GM12878 (cell line): ENCODE measurements at regions not wholly inside any gene's neighbourhood (a gene's known extent, or its start where the extent isn't known, plus 50 kb on each side); places are given as distances from the start of the nearest gene placed in this dataset.

ENCODE experiments used
- ATAC-seq: fragments of 200-7000 bp; cut with Tn5 transposase; 3 replicates; pipeline ENCODE4 v1.9.1; 2020; ENCODE audit warnings: mild to moderate bottlenecking, moderate library complexity
- BruUV-seq: library from RNA; stranded (reverse); fragments of 400-500 nt; replicated peaks from 2 replicates; lab custom pipeline; 2021; lab: Mats Ljungman, UMichigan
- CTCF ChIA-PET: fragments of 300-600 bp; sonication (Branson Sonifier 250); formaldehyde crosslinking; extraction: SDS; loops from one replicate; lab custom pipeline; 2021; ENCODE audit warnings: inconsistent platforms; lab: Yijun Ruan, JAX
- POLR2A ChIA-PET: fragments of 350-600 bp; formaldehyde crosslinking; extraction: SDS; loops from one replicate; lab custom pipeline; 2021; ENCODE audit warnings: inconsistent platforms; lab: Charles Lee
- RAD21 ChIA-PET: fragments of 300-600 bp; sonication (Branson Sonifier 250); formaldehyde crosslinking; loops from one replicate; lab custom pipeline; 2023; ENCODE audit warnings: antibody characterized with exemption; ENCODE audit not compliant: unreplicated experiment; lab: Charles Lee
- SMC1A ChIA-PET: fragments of 300-600 bp; sonication (Branson Sonifier 250); formaldehyde crosslinking; loops from one replicate; lab custom pipeline; 2023; ENCODE audit not compliant: unreplicated experiment, uncharacterized antibody; lab: Charles Lee
- DNase-seq: peaks from one replicate; pipeline ENCODE4 v3.0.0-alpha.2; 2011; ENCODE audit warnings: low read depth, low spot score
- FAIRE-seq: peaks from 3 replicates; lab custom pipeline; 2011; peaks lifted over from hg19 to GRCh38; lab: Jason Lieb, UNC
- H2AFZ ChIP-seq: 2 replicates; pipeline ENCODE4 v1.6.0; 2011; ENCODE audit warnings: low read depth, low read length, control low read depth; ENCODE audit not compliant: control insufficient read depth
- H3K27ac ChIP-seq: 2 replicates; pipeline ENCODE4 v1.5.1; 2011; ENCODE audit warnings: control low read depth; ENCODE audit not compliant: control insufficient read depth, insufficient read depth
- H3K27me3 ChIP-seq, 2 experiments: replicated peaks in 1 of 2; 2 replicates each; pipeline versions ENCODE4 v1.6.0 to v1.6.1; 2011; ENCODE audit warnings: low read length in 1 of 2; ENCODE audit not compliant: control insufficient read depth in 2 of 2, insufficient read depth in 2 of 2
- H3K36me3 ChIP-seq, 2 experiments: 2 replicates each; pipeline ENCODE4 v1.5.1; 2011; ENCODE audit warnings: low read length in 1 of 2; ENCODE audit not compliant: control insufficient read depth in 2 of 2, insufficient read depth in 2 of 2
- H3K4me1 ChIP-seq: 2 replicates; pipeline ENCODE4 v1.6.1; 2011; ENCODE audit warnings: mild to moderate bottlenecking, low read length, moderate library complexity, mixed read lengths; ENCODE audit not compliant: control insufficient read depth, insufficient read depth
- H3K4me2 ChIP-seq: 2 replicates; pipeline ENCODE4 v1.6.0; 2011; ENCODE audit warnings: control low read depth; ENCODE audit not compliant: control insufficient read depth, insufficient read depth
- H3K4me3 ChIP-seq: fragments of 200-600 bp; sonication (generic); 2 replicates; pipeline ENCODE4 v1.5.1; 2016
- H3K79me2 ChIP-seq: 2 replicates; pipeline ENCODE4 v1.6.0; 2011; ENCODE audit warnings: low read length; ENCODE audit not compliant: control insufficient read depth, insufficient read depth
- H3K9ac ChIP-seq: 2 replicates; pipeline ENCODE4 v1.8.0; 2011; ENCODE audit warnings: low read length, control low read depth, mixed read lengths; ENCODE audit not compliant: control insufficient read depth, insufficient read depth
- H3K9me3 ChIP-seq: replicated peaks from 3 replicates; pipeline ENCODE4 v1.5.1; 2011; ENCODE audit warnings: mild to moderate bottlenecking, low read length; ENCODE audit not compliant: control insufficient read depth, insufficient read depth
- H4K20me1 ChIP-seq: 2 replicates; pipeline ENCODE4 v1.6.0; 2011; ENCODE audit not compliant: control insufficient read depth, insufficient read depth
- BACH1 ChIP-seq: fragments of 450-650 bp; IDR thresholded peaks from 2 replicates; pipeline ENCODE4 v1.6.1; 2017; ENCODE audit warnings: mild to moderate bottlenecking, borderline replicate concordance
- ELK1 ChIP-seq: IDR thresholded peaks from 2 replicates; pipeline ENCODE4 v1.6.1; 2012; ENCODE audit warnings: low read depth, low read length, improper control_type of control experiment
- FOS ChIP-seq: IDR thresholded peaks from 3 replicates; pipeline ENCODE4 v1.6.1; 2011; ENCODE audit warnings: borderline replicate concordance; ENCODE audit not compliant: insufficient read length; ENCODE audit errors: extremely low read depth
- HDAC6 ChIP-seq: fragments of 200-600 bp; sonication (generic); IDR thresholded peaks from one replicate; pipeline ENCODE4 v1.8.0; 2017; ENCODE audit warnings: antibody characterized with exemption; ENCODE audit not compliant: unreplicated experiment
- POLR2AphosphoS2 ChIP-seq: IDR thresholded peaks from 2 replicates; pipeline ENCODE4 v1.6.1; 2011; ENCODE audit warnings: low read depth, mild to moderate bottlenecking, low read length, improper control_type of control experiment, moderate library complexity
- RAD51 ChIP-seq: fragments of 450-650 bp; IDR thresholded peaks from 2 replicates; pipeline ENCODE4 v1.6.1; 2016; ENCODE audit warnings: moderate library complexity, mild to moderate bottlenecking, inconsistent platforms
- SMAD1 ChIP-seq: fragments of 450-650 bp; IDR thresholded peaks from 2 replicates; pipeline ENCODE4 v1.6.1; 2018; ENCODE audit warnings: mild to moderate bottlenecking, low read depth; ENCODE audit not compliant: partially characterized antibody
- WRNIP1 ChIP-seq: IDR thresholded peaks from 2 replicates; pipeline ENCODE4 v1.6.1; 2011; ENCODE audit warnings: low read depth, low read length, improper control_type of control experiment, borderline replicate concordance
- YBX1 ChIP-seq: fragments of 450-650 bp; IDR thresholded peaks from 2 replicates; pipeline ENCODE4 v1.6.1; 2016; ENCODE audit warnings: antibody characterized with exemption
- WGBS: methylation state at CpG from one replicate; pipeline ENCODE4 v1.1.6; 2016; ENCODE audit warnings: low lambda C conversion rate; ENCODE audit not compliant: insufficient replicate concordance, insufficient coverage; ENCODE audit errors: missing lambda C conversion rate; 5-methylcytosine and 5-hydroxymethylcytosine counted together
- in situ Hi-C: fragments of 300-500 bp; cut with MboI; formaldehyde crosslinking; loops from 9 replicates; pipeline ENCODE4 v1.14.3; 2018; ENCODE audit warnings: mixed read lengths
- intact Hi-C: fragments of 100-400 bp; cut with micrococcal nuclease; formaldehyde crosslinking; loops from one replicate; pipeline ENCODE4 v1.14.2; 2022; ENCODE audit not compliant: unreplicated experiment

DNA sequence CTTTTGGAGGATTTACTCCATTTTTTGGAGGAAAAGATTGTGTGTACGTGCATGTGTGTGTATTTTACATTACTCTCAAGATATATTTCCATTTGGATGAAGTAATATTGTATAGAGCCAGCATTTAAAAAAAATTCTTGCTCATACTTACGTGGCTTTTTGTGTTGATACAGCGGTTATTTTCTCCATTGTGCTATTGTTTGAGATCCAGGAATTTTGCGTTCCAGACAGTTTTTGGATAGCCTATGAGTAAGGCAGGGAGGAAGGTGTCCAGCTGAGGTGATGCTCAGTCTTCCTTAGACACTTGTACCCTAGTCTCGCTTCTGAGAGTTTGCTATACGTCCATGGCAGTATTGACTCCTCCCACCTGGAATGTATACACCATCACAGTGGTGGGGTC lies 92.2 kb upstream of the ARHGEF7 start:
- SMC1A ChIA-PET: no interaction called here
- ATAC-seq (no peak), DNase-seq (no peak)
- Histone ChIP-seq H3K4me1 (no peaks in the 10 kb centered on the region), H3K27ac (no peak overlapping the region), H3K27me3 (no peaks in the 10 kb centered on the region), H2AFZ (no peak overlapping the region), H3K4me3 (no peak overlapping the region), H3K36me3 (no peaks in the 10 kb centered on the region), H3K9ac (no peak overlapping the region)
- intact Hi-C loops: no loop called here
- 46% methylated on average over 5 of the region's 6 CpGs for WGBS
- BruUV-seq: no TSS peak
- TF ChIP-seq WRNIP1 (no peak), FOS (no peak), POLR2AphosphoS2 (no peak), ELK1 (no peak), SMAD1 (no peak), RAD51 (no peak), YBX1 (no peak), HDAC6 (no peak), BACH1 (no peak)
- TF ChIP-seq, all 136 proteins: peak for 0
- H3K9me3 ChIP-seq: no peaks in the 10 kb centered on the region; the same call in 1 of the 3 replicates
- H4K20me1 ChIP-seq: no peaks in the 10 kb centered on the region
- in situ Hi-C loops: no loop called here
- CTCF ChIA-PET: no interaction called here
- RAD21 ChIA-PET: no interaction called here
- no peak for FAIRE-seq
- H3K4me2 ChIP-seq: no peak overlapping the region
- POLR2A ChIA-PET: no interaction called here
- no peaks in the 10 kb centered on the region for H3K79me2 ChIP-seq
